ENCODE measurements at regions not wholly inside any gene's neighbourhood (a gene's known extent, or its start where the extent isn't known, plus 50 kb on each side); places are given as distances from the start of the nearest gene placed in this dataset.

GRCh38 chrX:142671036-142671435 lies 354.7 kb upstream of the SPANXN4 start:
- TF ChIP-seq, protein P1, sequence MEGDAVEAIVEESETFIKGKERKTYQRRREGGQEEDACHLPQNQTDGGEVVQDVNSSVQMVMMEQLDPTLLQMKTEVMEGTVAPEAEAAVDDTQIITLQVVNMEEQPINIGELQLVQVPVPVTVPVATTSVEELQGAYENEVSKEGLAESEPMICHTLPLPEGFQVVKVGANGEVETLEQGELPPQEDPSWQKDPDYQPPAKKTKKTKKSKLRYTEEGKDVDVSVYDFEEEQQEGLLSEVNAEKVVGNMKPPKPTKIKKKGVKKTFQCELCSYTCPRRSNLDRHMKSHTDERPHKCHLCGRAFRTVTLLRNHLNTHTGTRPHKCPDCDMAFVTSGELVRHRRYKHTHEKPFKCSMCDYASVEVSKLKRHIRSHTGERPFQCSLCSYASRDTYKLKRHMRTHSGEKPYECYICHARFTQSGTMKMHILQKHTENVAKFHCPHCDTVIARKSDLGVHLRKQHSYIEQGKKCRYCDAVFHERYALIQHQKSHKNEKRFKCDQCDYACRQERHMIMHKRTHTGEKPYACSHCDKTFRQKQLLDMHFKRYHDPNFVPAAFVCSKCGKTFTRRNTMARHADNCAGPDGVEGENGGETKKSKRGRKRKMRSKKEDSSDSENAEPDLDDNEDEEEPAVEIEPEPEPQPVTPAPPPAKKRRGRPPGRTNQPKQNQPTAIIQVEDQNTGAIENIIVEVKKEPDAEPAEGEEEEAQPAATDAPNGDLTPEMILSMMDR (IDR thresholded peaks at IDR 0.05) = no peak
- TF ChIP-seq POLR2A (IDR thresholded peaks at IDR 0.05) = no peak

Data from right lobe of liver (tissue), 4 donors.